HG03175 (cell line): ENCODE measurements at regions not wholly inside any gene's neighbourhood (a gene's known extent, or its start where the extent isn't known, plus 50 kb on each side); places are given as distances from the start of the nearest gene placed in this dataset.

Experiments
- ATAC-seq: cut with Tn5 transposase; IDR thresholded peaks from one replicate; pipeline ENCODE4 v1.9.1; 2021; ENCODE audit warnings: mild to moderate bottlenecking, moderate library complexity; ENCODE audit not compliant: unreplicated experiment

DNA sequence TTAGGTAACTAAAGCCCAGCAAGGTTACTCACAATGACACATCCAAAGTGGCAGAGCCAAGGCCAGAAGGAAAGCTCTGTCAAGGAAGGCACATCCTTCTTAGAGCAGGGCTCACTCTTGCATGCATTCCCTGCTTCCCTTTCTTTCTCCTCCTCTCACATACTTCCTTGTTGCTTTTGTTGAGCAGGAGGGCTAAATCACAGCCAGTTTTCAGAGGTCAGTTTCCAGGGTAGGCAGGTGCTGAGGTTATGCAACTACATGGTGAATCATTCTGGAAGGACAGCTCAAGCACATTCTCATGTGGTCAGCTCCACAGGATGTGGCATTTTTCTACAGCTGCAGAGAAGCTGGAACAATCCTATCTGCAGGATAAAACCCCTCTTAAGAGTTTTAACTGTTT, 275.6 kb downstream of the ZNF621 start:
- peak; percentile 43 for ATAC-seq

DNA sequence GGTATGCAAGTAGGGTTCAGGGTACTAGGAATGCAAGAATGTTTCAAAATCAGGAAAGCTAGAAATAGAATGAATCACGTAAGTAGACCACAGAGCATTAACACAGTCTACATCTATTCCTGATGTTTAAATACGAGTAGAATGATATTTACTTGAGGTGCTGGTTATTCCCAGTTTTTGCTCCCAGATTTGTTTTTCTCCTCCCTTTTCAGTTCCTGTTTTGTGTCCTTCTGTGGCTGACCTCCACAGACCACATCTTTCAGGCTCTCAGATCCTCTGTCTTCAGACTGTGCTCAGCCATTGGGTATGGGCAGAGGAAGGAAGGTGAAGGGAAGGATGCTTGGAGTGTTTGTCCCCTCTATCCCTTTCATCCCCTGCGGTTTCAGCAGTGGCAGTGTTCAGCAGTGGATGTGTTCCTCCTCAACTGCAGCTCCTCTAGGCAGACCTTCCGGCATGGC, 276.6 kb downstream of the ZNF621 start:
- no peak for ATAC-seq

DNA sequence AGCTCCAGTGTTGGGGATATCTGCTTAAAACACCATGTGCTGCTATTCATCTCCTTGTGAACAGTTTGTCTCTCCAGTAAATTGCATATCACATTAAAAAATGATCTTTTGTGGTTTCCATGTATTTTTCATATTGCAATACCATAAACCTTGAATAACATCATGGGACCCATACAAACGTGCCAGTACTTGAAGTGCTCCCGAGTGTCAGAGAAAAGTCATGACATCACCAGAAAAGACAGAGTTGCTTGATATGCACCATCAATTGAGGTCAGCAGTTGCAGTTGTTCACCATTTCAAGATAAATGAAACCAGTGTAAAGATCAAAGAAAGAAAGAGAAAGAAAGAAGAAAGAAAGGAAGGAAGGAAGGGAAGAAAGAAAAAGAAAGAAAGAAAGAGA, 278.6 kb downstream of the ZNF621 start:
- no peak for ATAC-seq

DNA sequence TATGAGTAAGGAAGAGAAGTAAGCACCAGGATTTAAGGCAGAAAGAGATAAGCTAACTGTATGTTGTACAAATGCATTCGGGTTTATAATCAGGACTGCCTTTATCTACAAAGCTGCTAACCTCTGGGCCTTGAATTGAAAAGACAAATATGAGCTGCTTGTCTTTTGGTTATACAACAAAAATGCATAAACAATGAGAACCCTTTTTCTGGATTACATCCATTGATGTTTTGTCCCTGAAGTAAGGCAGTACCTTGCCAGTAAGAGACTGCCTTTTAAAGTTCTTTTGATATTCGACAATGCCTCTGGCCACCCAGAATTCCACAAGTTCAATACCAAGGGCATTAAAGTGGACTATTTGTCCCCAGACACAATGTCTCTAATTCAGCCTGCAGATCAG, 280.7 kb downstream of the ZNF621 start:
- ATAC-seq: no peak

DNA sequence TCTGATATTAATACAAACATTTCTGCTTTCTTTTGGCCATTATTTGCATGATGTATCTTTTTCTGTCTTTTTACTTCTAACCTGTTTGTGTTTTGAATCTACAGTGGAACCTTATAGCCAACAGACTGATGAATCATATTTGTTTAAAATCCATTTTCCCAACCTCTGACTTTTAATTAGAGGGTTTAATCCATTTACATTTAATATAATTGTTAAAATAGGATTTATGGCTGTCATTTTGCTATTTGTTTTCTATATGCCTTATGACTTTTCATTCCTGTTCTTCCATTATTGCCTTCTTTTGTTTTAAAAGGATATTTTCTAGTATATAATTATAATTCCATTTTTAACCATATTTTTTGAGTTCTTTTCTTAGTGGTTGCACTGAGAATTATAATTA, 286.1 kb downstream of the ZNF621 start:
- no peak for ATAC-seq

DNA sequence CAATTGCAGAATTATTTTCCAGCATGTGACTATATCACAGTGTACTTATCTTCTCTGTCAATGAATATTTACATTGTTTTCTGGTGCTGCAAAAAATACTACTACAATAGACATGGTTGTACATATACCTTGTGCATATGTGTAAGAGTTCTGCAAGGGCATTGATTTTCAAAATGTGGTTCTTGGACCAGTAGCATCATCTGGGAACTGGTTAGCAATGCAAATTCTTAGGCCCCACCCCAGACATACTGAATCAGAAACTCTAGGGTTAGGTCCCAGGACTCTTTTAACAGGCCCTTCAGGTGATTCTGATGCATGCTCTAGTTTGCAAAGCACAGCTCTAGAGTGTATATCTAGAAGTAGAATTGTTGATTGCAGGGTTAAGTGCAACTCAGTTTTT, 292.3 kb downstream of the ZNF621 start:
- ATAC-seq: no peak

DNA sequence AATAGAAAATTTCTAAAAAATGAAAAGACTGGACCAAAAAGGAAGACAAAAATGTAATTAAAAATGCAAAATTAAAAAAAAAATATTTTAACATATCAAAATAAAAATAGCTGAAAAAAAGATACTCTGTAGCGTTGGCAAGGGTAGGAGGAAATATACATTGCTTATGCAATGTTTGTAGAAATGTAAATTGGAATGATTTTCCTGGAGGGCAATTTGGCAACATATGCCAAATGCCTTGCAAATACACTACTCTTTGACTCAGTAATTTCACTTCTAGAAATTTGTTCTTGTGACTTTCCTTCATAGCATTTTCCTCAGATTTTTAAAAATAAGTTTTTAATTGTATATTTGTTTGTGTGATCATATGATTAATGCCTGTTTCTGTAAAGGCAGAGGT, 296.6 kb downstream of the ZNF621 start:
- ATAC-seq: no peak

DNA sequence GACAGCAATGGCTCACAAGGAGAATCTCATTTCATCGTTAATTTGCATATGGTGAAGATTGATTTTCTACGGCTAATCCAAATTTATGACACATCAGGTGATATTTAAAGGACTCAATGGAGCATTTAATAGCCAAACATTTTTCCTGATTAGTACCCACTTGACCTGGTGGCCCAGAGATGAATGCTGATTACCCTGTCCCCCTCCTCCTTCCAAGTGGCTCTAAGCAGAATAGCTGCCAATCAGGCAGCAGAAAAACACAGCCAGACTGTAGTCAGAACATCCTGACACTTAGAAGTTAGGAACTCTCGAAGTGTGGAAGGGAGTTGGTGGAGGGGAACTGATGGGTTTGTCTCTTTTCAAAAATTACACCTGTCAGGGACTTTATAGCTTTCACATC, 302.5 kb downstream of the ZNF621 start:
- ATAC-seq: no peak

DNA sequence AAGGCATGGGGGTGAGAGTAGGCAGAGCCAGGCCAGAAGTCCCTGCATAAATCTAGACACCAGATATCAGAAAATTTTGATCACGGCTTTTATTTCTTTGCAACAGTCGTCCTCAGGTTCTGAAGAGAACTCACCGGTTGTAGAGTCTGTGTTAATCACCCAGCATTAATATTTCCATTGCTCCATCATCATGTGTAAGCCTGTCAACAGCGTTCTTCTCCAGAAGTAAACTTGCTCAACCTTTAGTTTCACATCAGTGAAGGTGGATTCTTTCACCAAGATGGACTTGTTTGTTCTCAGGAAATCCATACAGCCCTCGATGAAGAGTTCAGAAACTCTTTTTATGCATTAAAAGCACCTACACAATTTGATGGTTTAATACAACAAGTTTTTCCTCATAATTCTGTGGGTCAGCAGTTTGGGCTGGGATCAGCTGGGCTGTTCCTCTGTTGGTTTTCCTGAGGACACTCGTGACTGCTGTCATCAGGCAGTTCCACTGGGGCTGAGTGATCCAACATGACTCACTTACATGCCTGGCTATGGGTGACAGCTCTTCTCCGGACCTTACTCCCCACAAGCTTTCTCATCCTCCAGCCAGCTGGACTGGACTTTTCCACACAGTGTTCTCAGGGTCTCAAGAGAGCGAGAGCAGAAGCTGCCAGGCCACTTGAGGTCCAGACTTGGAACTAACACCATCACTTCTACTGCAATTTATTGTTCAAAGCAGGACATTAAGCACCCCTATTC, 303.4 kb downstream of the ZNF621 start:
- no peak for ATAC-seq

DNA sequence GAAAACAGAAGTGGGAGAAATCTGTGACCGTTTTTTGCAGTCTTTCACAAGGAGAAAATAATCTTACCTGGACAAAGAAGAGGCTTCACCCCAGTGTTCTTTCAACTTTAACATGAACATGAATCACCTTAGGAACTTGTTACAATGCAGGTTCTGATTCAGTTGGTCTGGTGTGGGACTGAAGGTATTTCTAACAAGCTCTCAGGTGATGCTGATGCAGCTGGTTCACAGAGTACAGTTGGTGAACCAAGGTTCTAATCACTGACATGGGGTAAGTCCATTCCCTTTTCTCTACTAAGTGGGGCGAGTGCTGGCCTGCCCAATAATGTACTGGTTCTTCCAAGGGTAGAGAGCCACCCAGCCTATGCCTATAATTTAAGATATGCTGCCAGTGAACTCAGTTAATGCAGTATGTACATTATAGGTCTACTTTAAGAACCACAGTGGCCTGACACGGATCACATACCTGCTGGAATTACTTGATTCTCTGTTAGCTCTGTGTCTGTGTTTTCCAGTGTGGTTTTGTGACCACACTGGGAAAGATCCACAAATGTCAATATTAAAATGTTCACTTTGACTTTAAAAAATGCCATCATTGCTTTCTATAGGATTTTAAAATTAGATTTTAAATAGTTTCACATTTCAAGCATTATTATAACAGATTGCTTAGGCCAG, 304.1 kb downstream of the ZNF621 start:
- no peak for ATAC-seq

DNA sequence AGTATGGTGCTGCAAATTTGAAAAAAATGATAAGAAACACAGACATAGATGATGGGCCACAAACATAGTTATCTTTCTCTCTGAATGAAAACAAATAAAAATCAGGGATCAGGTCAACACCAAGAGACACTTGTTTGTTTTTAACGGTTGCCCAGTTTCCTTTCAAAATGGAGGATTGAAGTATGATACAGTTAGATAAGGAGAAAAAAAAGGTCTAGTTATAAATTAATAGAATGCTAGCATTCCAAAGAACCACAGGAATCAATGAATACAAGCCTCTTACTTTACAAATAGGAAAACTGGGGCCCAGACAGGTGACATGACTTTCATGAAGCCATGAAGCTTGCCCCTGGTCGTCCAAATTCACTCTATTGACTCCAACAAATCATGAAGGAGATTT, 305.1 kb downstream of the ZNF621 start:
- ATAC-seq: no peak

DNA sequence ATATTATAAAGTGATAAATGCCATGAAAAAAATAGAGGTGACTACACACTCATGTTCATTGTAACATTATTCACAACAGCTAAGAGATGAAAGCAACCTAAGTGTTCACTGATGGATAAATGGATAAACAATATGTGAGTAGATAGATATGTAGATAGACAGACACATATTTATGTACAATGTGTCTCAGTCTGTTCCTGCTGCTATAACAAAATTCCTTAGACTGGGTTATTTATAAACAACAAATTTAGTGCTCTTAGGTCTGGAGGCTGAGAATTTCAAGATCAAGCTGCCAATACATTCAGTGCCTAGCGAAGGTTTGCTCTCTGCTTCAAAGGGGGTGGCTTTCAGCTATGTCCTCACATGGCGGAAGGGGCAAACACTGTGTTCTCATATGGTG, 312.5 kb downstream of the ZNF621 start:
- ATAC-seq: no peak

DNA sequence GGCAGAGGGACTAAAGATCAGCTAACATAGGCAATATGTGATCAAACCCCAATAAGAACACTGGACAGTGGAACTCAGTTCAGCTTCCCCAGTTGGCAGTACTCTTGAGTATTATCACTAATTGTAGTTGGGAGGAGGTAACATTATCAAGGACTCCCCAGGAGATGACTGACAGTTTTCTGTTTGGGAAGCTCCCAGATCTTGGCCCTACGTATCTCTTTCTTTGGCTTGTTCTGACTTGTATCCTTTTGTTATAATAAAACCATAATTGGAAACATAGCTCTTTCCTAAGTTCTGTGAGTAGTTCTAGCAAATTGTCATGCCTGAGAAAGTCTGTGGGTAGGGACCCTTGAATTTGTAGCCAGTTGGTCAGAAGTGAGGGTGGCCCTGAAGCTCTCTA, 316.4 kb downstream of the ZNF621 start:
- no peak for ATAC-seq

DNA sequence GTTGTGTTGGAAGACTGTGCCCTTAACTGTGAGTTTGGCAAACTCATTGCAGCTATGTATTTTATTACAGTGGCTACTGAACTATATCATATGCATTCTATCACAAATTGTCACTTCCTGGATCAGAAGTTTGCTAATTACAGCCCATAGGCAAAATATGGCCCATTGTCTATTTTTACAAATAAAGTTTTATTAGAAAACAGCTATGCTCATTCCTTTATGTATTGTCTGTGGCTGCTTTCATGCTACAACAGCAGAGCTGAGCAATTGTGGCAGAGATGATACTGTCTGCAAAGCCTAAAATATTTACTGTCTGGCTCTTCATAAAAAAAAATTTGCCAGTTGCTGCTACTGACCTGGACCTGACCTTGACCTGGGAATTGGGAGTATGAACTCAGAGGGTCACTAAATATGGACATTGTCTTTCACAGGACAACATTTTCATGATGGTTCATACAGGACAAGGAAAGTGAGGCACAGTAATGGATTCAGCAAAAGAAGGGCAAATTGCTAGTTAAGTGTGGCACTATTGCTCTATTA, 316.9 kb downstream of the ZNF621 start:
- no peak for ATAC-seq

DNA sequence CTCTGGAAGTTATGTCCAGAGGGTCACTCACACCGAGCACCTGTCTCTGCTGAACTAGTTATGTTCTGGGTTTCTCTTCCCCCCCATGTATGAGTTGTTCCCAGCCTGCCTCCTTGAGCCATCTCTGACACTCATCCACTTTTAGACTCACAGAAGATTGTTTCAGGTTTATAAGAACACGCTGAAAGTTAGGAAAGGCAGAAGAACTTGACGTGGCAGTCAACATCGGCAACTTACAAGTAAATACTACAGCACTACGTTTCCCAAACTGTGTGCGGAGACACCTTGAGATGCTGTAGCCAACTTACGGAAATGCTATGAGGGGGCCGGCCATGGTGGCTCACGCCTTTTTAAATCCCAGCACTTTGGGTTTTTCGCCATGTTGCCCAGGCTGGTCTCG, 318.0 kb downstream of the ZNF621 start:
- ATAC-seq: no peak

DNA sequence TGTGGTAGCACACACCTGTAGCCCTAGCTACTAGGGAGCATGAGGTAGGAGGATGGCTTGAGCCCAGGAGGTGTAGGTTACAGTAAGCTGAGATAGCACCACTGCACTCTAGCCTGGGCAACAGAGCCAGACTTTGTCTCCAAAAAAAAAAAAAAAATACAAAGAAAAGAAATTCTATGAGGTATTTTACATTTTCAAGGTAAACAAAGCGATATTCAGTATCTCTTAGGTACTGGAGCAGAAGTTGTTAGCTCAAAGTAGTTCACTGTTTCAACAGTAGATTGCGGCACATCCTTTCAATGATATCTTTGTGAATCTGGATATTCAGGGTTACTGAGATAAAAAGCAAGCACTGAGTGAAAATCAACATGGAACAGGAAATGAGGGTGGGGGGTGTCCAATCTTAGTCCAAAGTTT, 318.5 kb downstream of the ZNF621 start:
- no peak for ATAC-seq

DNA sequence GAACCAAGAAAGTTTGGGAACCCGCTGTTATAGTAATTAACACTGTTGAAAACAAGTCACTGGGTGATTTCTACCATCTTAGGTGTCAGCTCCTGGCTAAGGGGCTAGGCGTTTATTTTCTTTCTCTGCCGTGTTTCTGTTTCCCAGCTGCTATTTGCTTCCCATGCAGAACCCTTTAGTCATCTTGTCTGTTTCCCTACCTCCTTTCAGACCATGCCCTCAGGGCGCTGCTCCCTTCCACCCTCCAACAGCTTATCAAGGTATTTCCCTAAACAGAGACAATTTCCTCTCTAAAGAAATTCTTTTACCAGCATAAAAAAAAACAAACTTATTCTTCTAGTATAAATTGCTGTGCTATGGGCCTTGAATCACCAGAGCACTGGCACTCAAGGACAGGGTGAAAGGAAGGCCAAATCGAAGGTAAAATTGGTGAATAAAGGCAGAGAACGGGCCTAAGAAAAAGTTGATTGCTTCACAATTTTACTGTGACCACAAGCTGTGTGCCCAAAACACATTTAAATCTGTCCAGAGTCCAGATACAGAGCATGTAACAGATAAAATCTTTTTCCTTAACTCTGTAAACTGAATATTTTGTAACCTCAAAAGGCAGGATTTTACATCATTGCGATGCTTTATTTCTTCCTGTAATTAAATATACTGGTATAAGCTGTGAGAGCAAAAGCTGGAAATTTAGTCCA, 319.2 kb downstream of the ZNF621 start:
- no peak for ATAC-seq

DNA sequence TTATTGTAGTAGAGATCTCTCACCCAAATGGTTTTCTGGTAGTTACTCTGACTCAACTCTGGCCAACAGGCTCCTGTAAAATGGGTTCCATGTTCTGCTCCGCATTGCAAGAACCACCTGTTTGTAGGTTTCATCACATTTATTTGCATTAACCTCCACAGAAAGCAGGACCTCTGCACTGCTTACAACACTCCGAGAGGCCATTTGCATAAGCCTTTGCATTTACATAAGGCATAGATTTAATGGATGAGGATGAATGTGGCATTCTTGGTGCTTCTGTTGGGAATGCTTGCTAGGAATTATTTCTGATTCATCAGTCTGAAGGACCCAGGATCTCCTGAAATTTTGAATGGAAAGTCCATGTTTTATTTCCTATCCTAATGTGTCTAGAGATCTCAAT, 320.1 kb downstream of the ZNF621 start:
- no peak for ATAC-seq

DNA sequence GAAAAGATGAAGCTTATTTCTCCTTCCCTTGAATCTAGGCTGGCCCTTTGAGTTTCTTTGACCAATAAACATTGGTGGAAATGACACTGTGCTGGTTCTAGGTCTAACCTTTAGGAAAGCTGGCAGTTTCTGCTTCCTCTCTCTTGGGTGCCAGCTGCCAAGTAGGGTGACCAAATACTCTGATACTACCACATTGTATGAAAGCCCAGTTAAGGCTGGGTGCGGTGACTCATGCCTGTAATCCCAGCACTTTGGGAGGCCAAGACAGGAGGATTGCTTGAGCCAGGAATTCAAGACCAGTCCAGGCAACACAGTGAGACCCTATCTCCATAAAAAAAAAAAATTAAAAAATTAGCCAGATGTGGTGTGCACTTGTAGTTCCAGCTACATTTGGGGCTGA, 320.7 kb downstream of the ZNF621 start:
- ATAC-seq: no peak

DNA sequence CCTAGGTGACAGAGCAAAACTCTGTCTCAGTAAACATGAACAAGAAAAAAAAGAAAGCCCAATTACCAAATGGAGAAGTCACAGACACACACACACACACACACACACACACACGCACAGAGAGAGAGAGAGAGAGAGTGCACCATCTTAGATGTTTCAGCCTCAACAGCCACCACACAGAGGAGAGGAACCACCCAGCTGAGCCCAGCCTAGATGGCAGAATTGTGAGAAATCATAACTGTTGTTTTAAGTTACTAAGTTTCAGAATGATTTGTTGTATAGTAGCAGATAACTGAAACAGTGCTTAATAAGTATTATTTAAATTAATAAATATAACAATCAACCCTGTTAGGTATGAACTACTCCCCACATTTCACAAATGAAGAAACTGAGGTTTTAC, 321.2 kb downstream of the ZNF621 start:
- ATAC-seq: no peak

DNA sequence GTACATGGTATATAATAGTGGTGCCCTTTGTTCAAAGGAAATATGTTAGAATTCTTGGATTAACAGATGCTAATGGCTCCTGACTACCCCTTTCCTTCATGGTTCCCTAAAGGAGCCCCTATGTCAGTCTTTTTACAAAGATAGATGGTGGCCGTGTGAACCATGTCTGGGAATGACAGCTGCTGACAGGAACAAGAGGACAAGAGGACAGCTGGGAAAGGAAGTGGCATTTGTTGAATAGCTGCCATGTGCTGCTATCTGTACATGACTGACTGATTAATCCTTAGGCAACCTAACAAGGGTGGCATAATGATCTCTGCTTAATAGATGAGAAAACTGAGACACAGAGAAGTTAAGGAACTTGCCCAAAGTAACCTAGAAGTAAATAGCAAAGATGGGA, 321.7 kb downstream of the ZNF621 start:
- ATAC-seq: no peak

DNA sequence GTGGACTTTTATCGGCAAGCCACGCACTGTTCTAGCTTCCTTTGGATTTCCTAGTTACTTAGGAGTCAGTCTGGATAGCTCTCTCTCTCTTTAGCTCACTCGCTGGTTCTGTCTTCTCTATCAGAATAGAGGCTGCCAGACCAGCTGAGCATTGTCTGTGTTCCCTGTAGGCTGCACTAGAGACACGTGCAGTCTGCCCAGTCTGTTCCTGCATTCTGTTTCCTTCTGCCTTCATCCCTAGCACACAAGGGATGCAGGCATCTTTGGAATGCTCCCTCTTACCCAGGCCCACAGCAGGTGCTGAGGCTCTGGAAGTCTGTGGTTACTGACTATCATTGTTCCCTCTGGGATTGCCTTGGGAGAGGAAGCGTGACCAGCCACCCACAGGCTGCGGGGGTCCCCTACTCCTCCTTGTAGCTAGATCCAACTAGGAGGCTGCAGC, 322.8 kb downstream of the ZNF621 start:
- ATAC-seq: no peak
